OCI-LY7 (cell line): ENCODE measurements at regions not wholly inside any gene's neighbourhood (a gene's known extent, or its start where the extent isn't known, plus 50 kb on each side); places are given as distances from the start of the nearest gene placed in this dataset.

Source experiments
- BruUV-seq: library from RNA; stranded (reverse); fragments of 400-500 nt; replicated peaks from 2 replicates; lab custom pipeline; 2021; lab: Mats Ljungman, UMichigan
- CTCF ChIA-PET: fragments of 300-600 bp; sonication (Branson Sonifier 250); formaldehyde crosslinking; loops from one replicate; lab custom pipeline; 2022; ENCODE audit warnings: antibody characterized with exemption; ENCODE audit not compliant: unreplicated experiment; lab: Charles Lee
- POLR2A ChIA-PET: fragments of 300-600 bp; sonication (Branson Sonifier 250); formaldehyde crosslinking; loops from one replicate; lab custom pipeline; 2022; ENCODE audit warnings: antibody characterized with exemption; lab: Charles Lee
- DNase-seq: peaks from one replicate; pipeline ENCODE4 v3.0.0-alpha.2; 2015; ENCODE audit warnings: low spot score
- H2AFZ ChIP-seq: fragments of 200-600 bp; sonication (generic), shearing (Covaris generic); 2 replicates; pipeline ENCODE4 v1.6.1; 2014; ENCODE audit warnings: mild to moderate bottlenecking, antibody characterized with exemption, low read length, moderate library complexity
- H3K27ac ChIP-seq: fragments of 200-600 bp; sonication (generic); 2 replicates; pipeline ENCODE4 v1.5.1; 2014; ENCODE audit warnings: mixed run types, low read depth, mild to moderate bottlenecking, moderate library complexity, low read length, inconsistent platforms; ENCODE audit not compliant: poor library complexity, severe bottlenecking
- H3K36me3 ChIP-seq: fragments of 200-600 bp; sonication (generic); 2 replicates; pipeline ENCODE4 v1.6.1; 2014; ENCODE audit warnings: mild to moderate bottlenecking, antibody characterized with exemption, low read length, moderate library complexity, mixed read lengths; ENCODE audit not compliant: insufficient read depth
- H3K4me1 ChIP-seq: fragments of 200-600 bp; sonication (generic); 2 replicates; pipeline ENCODE4 v1.5.1; 2014; ENCODE audit warnings: mild to moderate bottlenecking, low read length; ENCODE audit not compliant: insufficient read depth, poor library complexity, severe bottlenecking
- H3K4me2 ChIP-seq: fragments of 200-600 bp; sonication (generic); 2 replicates; pipeline ENCODE4 v1.6.1; 2014; ENCODE audit warnings: mild to moderate bottlenecking, low read length
- H3K4me3 ChIP-seq: fragments of 200-600 bp; sonication (generic); 2 replicates; pipeline ENCODE4 v1.5.1; 2014; ENCODE audit warnings: mild to moderate bottlenecking, low read depth, low read length; ENCODE audit not compliant: poor library complexity, severe bottlenecking
- H3K79me2 ChIP-seq: fragments of 200-600 bp; sonication (generic); 2 replicates; pipeline ENCODE4 v1.6.1; 2016; ENCODE audit warnings: low read depth, mild to moderate bottlenecking, low read length, moderate library complexity, mixed read lengths; ENCODE audit not compliant: insufficient read depth
- H3K9me2 ChIP-seq: fragments of 200-600 bp; sonication (generic); 2 replicates; pipeline ENCODE4 v1.6.1; 2016; ENCODE audit warnings: mild to moderate bottlenecking, low read length, mixed read lengths; ENCODE audit not compliant: insufficient read depth
- H3K9me3 ChIP-seq: fragments of 200-600 bp; sonication (generic); 2 replicates; pipeline ENCODE4 v1.6.1; 2014; ENCODE audit warnings: mild to moderate bottlenecking, mixed run types, low read length, mixed read lengths
- H4K20me1 ChIP-seq: fragments of 200-600 bp; sonication (generic); 2 replicates; pipeline ENCODE4 v1.6.1; 2014; ENCODE audit warnings: mild to moderate bottlenecking, antibody characterized with exemption, low read length, moderate library complexity, mixed read lengths; ENCODE audit not compliant: insufficient read depth
- EZH2phosphoT487 ChIP-seq: fragments of 200-600 bp; sonication (generic); IDR thresholded peaks from 2 replicates; pipeline ENCODE4 v1.6.1; 2018; ENCODE audit warnings: low read depth, borderline replicate concordance, mild to moderate bottlenecking, mixed run types, antibody characterized with exemption, low read length, moderate library complexity, mixed read lengths
- intact Hi-C: fragments of 100-400 bp; cut with micrococcal nuclease; formaldehyde crosslinking; loops from one replicate; pipeline ENCODE4 v1.10.0; 2022; ENCODE audit not compliant: unreplicated experiment
- TF ChIP-seq, protein P1 (sequence below): fragments of 200-600 bp; sonication (generic); conservative IDR thresholded peaks from 2 replicates; pipeline ENCODE4 v1.5.1; 2014; ENCODE audit warnings: mild to moderate bottlenecking, antibody characterized with exemption, low read length, moderate library complexity, mixed read lengths

GRCh38 chr12:30361145-30361544 lies 334.5 kb downstream of the IPO8 start:
- H3K4me3 ChIP-seq: no peak overlapping the region
- TF ChIP-seq, protein P1, sequence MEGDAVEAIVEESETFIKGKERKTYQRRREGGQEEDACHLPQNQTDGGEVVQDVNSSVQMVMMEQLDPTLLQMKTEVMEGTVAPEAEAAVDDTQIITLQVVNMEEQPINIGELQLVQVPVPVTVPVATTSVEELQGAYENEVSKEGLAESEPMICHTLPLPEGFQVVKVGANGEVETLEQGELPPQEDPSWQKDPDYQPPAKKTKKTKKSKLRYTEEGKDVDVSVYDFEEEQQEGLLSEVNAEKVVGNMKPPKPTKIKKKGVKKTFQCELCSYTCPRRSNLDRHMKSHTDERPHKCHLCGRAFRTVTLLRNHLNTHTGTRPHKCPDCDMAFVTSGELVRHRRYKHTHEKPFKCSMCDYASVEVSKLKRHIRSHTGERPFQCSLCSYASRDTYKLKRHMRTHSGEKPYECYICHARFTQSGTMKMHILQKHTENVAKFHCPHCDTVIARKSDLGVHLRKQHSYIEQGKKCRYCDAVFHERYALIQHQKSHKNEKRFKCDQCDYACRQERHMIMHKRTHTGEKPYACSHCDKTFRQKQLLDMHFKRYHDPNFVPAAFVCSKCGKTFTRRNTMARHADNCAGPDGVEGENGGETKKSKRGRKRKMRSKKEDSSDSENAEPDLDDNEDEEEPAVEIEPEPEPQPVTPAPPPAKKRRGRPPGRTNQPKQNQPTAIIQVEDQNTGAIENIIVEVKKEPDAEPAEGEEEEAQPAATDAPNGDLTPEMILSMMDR: no peak
- TF ChIP-seq EZH2phosphoT487: no peak
- H3K9me3 ChIP-seq: 0 out of 2 replicates have a peak, but pooled peaks cover 11% of the 10 kb centered on the region
- H3K36me3 ChIP-seq: no peaks in the 10 kb centered on the region
- no peaks in the 10 kb centered on the region for H3K9me2 ChIP-seq
- no peak overlapping the region for H2AFZ ChIP-seq
- intact Hi-C loops: no loop called here
- CTCF ChIA-PET: no interaction called here
- BruUV-seq: no TSS peak
- H4K20me1 ChIP-seq: no peaks in the 10 kb centered on the region
- POLR2A ChIA-PET: interaction anchor here (0.8 kb wide), 1 partner anchor 13 kb away, joined by 3 read pairs; no protein-coding TSS in a partner anchor
- H3K4me1 ChIP-seq: no peaks in the 10 kb centered on the region
- H3K27ac ChIP-seq: no peak overlapping the region
- no peak for DNase-seq
- H3K79me2 ChIP-seq: no peaks in the 10 kb centered on the region
- H3K4me2 ChIP-seq: no peak overlapping the region

DNA sequence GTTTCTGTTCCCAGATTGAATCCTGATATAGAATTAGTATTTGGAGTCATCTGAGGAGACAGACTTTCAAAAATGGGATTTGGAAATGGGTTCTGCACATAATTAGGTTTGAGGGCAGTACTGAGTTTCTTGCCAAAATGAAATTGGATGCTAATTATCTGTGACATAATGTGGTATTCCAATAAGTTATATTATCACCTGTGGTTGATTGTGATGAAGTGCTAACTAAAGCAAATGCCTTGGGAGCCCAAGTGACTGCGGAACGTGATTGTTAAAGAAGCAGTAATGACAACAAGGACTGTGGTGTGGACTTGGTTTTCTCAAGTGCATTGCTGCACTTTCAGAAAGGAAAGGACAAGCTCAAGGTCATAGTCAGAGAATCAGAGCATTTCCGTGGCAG lies 337.0 kb downstream of the IPO8 start:
- intact Hi-C loops: no loop called here
- Histone ChIP-seq H3K4me3 (no peak overlapping the region), H3K4me2 (no peak overlapping the region), H2AFZ (no peak overlapping the region), H3K9me3 (0 out of 2 replicates have a peak, but pooled peaks cover 9% of the 10 kb centered on the region), H4K20me1 (no peaks in the 10 kb centered on the region), H3K27ac (no peak overlapping the region), H3K79me2 (no peaks in the 10 kb centered on the region), H3K9me2 (no peaks in the 10 kb centered on the region), H3K4me1 (no peaks in the 10 kb centered on the region), H3K36me3 (no peaks in the 10 kb centered on the region)
- TF ChIP-seq, protein P1: no peak
- TF ChIP-seq EZH2phosphoT487: no peak
- no peak for DNase-seq
- ChIA-PET CTCF (no interaction called here), POLR2A (no interaction called here)
- BruUV-seq: no TSS peak

GRCh38 chr12:30357766-30358490 lies 337.7 kb downstream of the IPO8 start:
- Histone ChIP-seq H3K36me3 (no peaks in the 10 kb centered on the region), H3K4me3 (no peak overlapping the region), H3K27ac (no peak overlapping the region), H2AFZ (no peak overlapping the region), H4K20me1 (no peaks in the 10 kb centered on the region), H3K79me2 (no peaks in the 10 kb centered on the region), H3K4me1 (no peaks in the 10 kb centered on the region), H3K9me3 (0 out of 2 replicates have a peak, but pooled peaks cover 2% of the 10 kb centered on the region), H3K9me2 (no peaks in the 10 kb centered on the region), H3K4me2 (no peak overlapping the region)
- CTCF ChIA-PET: no interaction called here
- DNase-seq: no peak
- POLR2A ChIA-PET: interaction anchor here (0.6 to 0.9 kb wide), 3 partner anchors 15 to 296 kb away, joined by 3 to 4 read pairs (median 3); no protein-coding TSS in a partner anchor
- intact Hi-C loops: no loop called here
- TF ChIP-seq EZH2phosphoT487: no peak
- TF ChIP-seq, protein P1: no peak
- BruUV-seq: no TSS peak
